Esophagus muscularis mucosa (tissue), 4 donors: ENCODE measurements at regions not wholly inside any gene's neighbourhood (a gene's known extent, or its start where the extent isn't known, plus 50 kb on each side); places are given as distances from the start of the nearest gene placed in this dataset.

ENCODE experiments used
- DNase-seq: peaks from one replicate; pipeline ENCODE4 v3.0.0-alpha.2; 2017; ENCODE audit errors: extremely low spot score
- H3K27ac ChIP-seq, 4 donors: fragments of 200-600 bp; sonication (generic); replicated peaks in 1 of 4; 1 replicate in 3 of 4; 2 replicates in 1 of 4; pipeline ENCODE4 v1.5.1; 2016 to 2019; ENCODE audit warnings: mild to moderate bottlenecking in 1 of 4
- H3K27me3 ChIP-seq, 4 donors: fragments of 200-600 bp; sonication (generic); one replicate each; pipeline versions ENCODE4 v1.5.1 to v1.6.0; 2016 to 2019
- H3K36me3 ChIP-seq, 4 donors: fragments of 200-600 bp; sonication (generic); one replicate each; pipeline ENCODE4 v1.5.1; 2016 to 2019
- H3K4me1 ChIP-seq, 4 donors: fragments of 200-600 bp; sonication (generic); one replicate each; pipeline ENCODE4 v1.5.1; 2016 to 2019
- H3K4me3 ChIP-seq, 4 donors: fragments of 200-600 bp; sonication (generic); 1 replicate in 2 of 4; 2 replicates in 2 of 4; pipeline ENCODE4 v1.5.1; 2016 to 2019; ENCODE audit warnings: mild to moderate bottlenecking in 4 of 4, moderate library complexity in 1 of 4
- H3K9me3 ChIP-seq, 4 donors: fragments of 200-600 bp; sonication (generic); 1 replicate in 3 of 4; 2 replicates in 1 of 4; pipeline ENCODE4 v1.5.1; 2016 to 2019
- EP300 ChIP-seq: sonication (generic); formaldehyde crosslinking; IDR thresholded peaks from one replicate; pipeline ENCODE4 v1.6.1; 2017; ENCODE audit warnings: antibody characterized with exemption
- POLR2A ChIP-seq: fragments of 450-650 bp; IDR thresholded peaks from one replicate; pipeline ENCODE4 v1.6.1; 2017; ENCODE audit warnings: antibody characterized with exemption, moderate library complexity, mild to moderate bottlenecking, low read depth
- POLR2AphosphoS5 ChIP-seq, 2 donors: sonication (generic); formaldehyde crosslinking; IDR thresholded peaks; one replicate each; pipeline ENCODE4 v1.6.1; 2017; ENCODE audit warnings: antibody characterized with exemption in 2 of 2
- WGBS: methylation state at CpG from one replicate; pipeline ENCODE4 v1.1.5; 2018; 5-methylcytosine and 5-hydroxymethylcytosine counted together
- intact Hi-C: fragments of 100-400 bp; cut with DNase I; formaldehyde crosslinking; loops from one replicate; pipeline ENCODE4 v1.15.1; 2023
- TF ChIP-seq, protein P1 (sequence below), 3 experiments: fragments of 200-600 bp in 2 of 3; fragments of 450-650 bp in 1 of 3; sonication (generic) in 2 of 3; IDR thresholded peaks; one replicate each; pipeline ENCODE4 v1.5.1; 2017 to 2019; ENCODE audit warnings: antibody characterized with exemption in 3 of 3, mild to moderate bottlenecking in 2 of 3, moderate library complexity in 1 of 3

GRCh38 chr12:59268295-59268809, 327.5 kb upstream of the SLC16A7 start:
- Histone ChIP-seq H3K27me3 (no peaks in the 10 kb centered on the region), H3K36me3 (no peaks in the 10 kb centered on the region), H3K27ac (no peak overlapping the region), H3K4me1 (no peaks in the 10 kb centered on the region), H3K4me3 (no peak overlapping the region), H3K9me3 (peaks cover 0 to 12% (median 9%) of the 10 kb centered on the region in 4 donors)
- TF ChIP-seq, protein P1, sequence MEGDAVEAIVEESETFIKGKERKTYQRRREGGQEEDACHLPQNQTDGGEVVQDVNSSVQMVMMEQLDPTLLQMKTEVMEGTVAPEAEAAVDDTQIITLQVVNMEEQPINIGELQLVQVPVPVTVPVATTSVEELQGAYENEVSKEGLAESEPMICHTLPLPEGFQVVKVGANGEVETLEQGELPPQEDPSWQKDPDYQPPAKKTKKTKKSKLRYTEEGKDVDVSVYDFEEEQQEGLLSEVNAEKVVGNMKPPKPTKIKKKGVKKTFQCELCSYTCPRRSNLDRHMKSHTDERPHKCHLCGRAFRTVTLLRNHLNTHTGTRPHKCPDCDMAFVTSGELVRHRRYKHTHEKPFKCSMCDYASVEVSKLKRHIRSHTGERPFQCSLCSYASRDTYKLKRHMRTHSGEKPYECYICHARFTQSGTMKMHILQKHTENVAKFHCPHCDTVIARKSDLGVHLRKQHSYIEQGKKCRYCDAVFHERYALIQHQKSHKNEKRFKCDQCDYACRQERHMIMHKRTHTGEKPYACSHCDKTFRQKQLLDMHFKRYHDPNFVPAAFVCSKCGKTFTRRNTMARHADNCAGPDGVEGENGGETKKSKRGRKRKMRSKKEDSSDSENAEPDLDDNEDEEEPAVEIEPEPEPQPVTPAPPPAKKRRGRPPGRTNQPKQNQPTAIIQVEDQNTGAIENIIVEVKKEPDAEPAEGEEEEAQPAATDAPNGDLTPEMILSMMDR (IDR thresholded peaks at IDR 0.05), result no peak
- TF ChIP-seq EP300, result no peak
- TF ChIP-seq POLR2A, result no peak
- TF ChIP-seq POLR2AphosphoS5 (IDR thresholded peaks at IDR 0.05), result no peak
- intact Hi-C loops, result no loop called here
- 95% methylated on average over 2 of the region's 2 CpGs for WGBS
- no peak for DNase-seq

- H3K4me3 ChIP-seq, result no peak overlapping the region
- peaks cover 0 to 7% (median 3%) of the 10 kb centered on the region in 4 donors for H3K9me3 ChIP-seq
- H3K36me3 ChIP-seq, result no peaks in the 10 kb centered on the region
- H3K27me3 ChIP-seq, result no peaks in the 10 kb centered on the region
- H3K4me1 ChIP-seq, result no peaks in the 10 kb centered on the region
- H3K27ac ChIP-seq, result no peak overlapping the region
- TF ChIP-seq, protein P1 (IDR thresholded peaks at IDR 0.05), result no peak
- no peak for TF ChIP-seq POLR2AphosphoS5 (IDR thresholded peaks at IDR 0.05)
- TF ChIP-seq POLR2A, result no peak
- no peak for TF ChIP-seq EP300
- intact Hi-C loops, result no loop called here
- 93% methylated on average over 2 of the region's 2 CpGs for WGBS
- no peak for DNase-seq
Measured at GRCh38 chr12:59260202-59260601, 335.6 kb upstream of the SLC16A7 start.

GRCh38 chr12:59252731-59253130, 332.4 kb upstream of the LRIG3 start:
- TF ChIP-seq POLR2A (no peak), EP300 (no peak), POLR2AphosphoS5 (IDR thresholded peaks at IDR 0.05) (no peak)
- TF ChIP-seq, protein P1 (IDR thresholded peaks at IDR 0.05), result no peak

DNA sequence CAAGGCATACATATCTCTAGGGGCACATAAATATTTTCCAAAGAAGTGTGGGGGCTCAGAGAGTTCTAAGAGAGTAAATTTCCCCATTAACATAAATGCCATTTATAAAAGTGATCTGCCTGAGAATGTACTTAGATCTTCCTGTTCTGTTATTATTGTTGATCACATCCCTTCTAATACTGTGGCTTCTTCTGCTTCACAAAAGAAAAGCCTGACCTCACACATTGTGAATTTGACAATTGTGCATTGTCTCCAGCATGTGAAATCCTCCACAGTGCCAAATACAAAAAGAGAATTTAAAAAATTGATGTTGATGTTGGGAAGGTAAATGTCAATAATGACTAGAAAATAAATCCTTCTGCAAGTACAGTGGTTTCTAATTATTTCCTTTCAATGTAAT, 330.5 kb upstream of the LRIG3 start:
- intact Hi-C loops, result no loop called here
- TF ChIP-seq POLR2AphosphoS5 (IDR thresholded peaks at IDR 0.05) (no peak), EP300 (no peak), POLR2A (no peak)
- TF ChIP-seq, protein P1 (IDR thresholded peaks at IDR 0.05), result no peak
- H3K4me3 ChIP-seq, result no peak overlapping the region

More at GRCh38 chr12:59252731-59253130, 332.4 kb upstream of the LRIG3 start:
- Histone ChIP-seq H3K27ac (no peak overlapping the region), H3K36me3 (no peaks in the 10 kb centered on the region), H3K9me3 (peaks cover 0 to 21% (median 15%) of the 10 kb centered on the region in 4 donors), H3K27me3 (no peaks in the 10 kb centered on the region), H3K4me3 (no peak overlapping the region), H3K4me1 (no peaks in the 10 kb centered on the region)
- intact Hi-C loops, result no loop called here
- DNase-seq, result no peak

DNA sequence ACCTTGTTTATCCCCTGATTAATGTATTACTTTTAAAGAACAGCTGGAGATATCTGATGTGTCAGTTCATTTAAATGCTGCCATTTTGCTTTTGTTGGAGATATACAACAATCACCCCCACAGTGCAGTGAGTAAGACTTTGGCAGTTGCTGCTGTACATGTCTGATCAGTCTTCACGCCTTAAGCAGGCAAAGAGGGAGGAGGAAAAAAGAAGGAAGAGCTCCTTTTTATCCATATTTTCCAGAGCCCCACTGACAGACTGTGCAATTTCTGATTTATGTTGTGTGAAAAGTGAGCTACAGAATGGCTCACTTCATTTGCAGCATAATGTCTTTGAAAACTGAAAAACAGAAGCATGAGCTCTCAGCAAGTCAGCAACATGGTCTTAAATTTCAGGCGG, 319.7 kb upstream of the LRIG3 start:
- no peak overlapping the region for H3K27ac ChIP-seq
- no peaks in the 10 kb centered on the region for H3K27me3 ChIP-seq
- no peaks in the 10 kb centered on the region for H3K4me1 ChIP-seq
- H3K4me3 ChIP-seq, result no peak overlapping the region
- TF ChIP-seq EP300 (no peak), POLR2A (no peak), POLR2AphosphoS5 (IDR thresholded peaks at IDR 0.05) (no peak)
- TF ChIP-seq, protein P1 (IDR thresholded peaks at IDR 0.05), result no peak
- no peaks in the 10 kb centered on the region for H3K36me3 ChIP-seq
- no peak for DNase-seq
- 58% methylated on average over 2 of the region's 2 CpGs for WGBS
- no peaks in the 10 kb centered on the region for H3K9me3 ChIP-seq
- intact Hi-C loops, result no loop called here

More for the DNA sequence above, 330.5 kb upstream of the LRIG3 start:
- H3K9me3 ChIP-seq, result peaks cover 0 to 15% (median 12%) of the 10 kb centered on the region in 4 donors
- H3K27ac ChIP-seq, result no peak overlapping the region
- no peaks in the 10 kb centered on the region for H3K27me3 ChIP-seq
- H3K36me3 ChIP-seq, result no peaks in the 10 kb centered on the region
- DNase-seq, result no peak
- H3K4me1 ChIP-seq, result no peaks in the 10 kb centered on the region
